Esophagus squamous epithelium (tissue), 5 donors: ENCODE measurements at regions not wholly inside any gene's neighbourhood (a gene's known extent, or its start where the extent isn't known, plus 50 kb on each side); places are given as distances from the start of the nearest gene placed in this dataset.

Source experiments
- DNase-seq: peaks from one replicate; lab custom pipeline; 2025; lab: John Stamatoyannopoulos, UW
- H3K27ac ChIP-seq, 4 donors: fragments of 200-600 bp; sonication (generic); one replicate each; pipeline ENCODE4 v1.5.1; 2016 to 2019; ENCODE audit warnings: mild to moderate bottlenecking in 1 of 4
- H3K27me3 ChIP-seq, 4 donors: fragments of 200-600 bp; sonication (generic); 1 replicate in 3 of 4; 2 replicates in 1 of 4; pipeline versions ENCODE4 v1.5.1 to v1.6.0; 2017 to 2021; ENCODE audit warnings: antibody characterized with exemption in 1 of 4
- H3K36me3 ChIP-seq, 3 donors: fragments of 200-600 bp; sonication (generic); one replicate each; pipeline ENCODE4 v1.5.1; 2016 to 2019
- H3K4me1 ChIP-seq, 3 donors: fragments of 200-600 bp; sonication (generic); one replicate each; pipeline ENCODE4 v1.5.1; 2017 to 2019
- H3K4me3 ChIP-seq, 4 donors: fragments of 200-600 bp; sonication (generic); 1 replicate in 3 of 4; 2 replicates in 1 of 4; pipeline ENCODE4 v1.5.1; 2016 to 2019; ENCODE audit warnings: mild to moderate bottlenecking in 2 of 4, moderate library complexity in 1 of 4
- H3K9me3 ChIP-seq, 3 donors: fragments of 200-600 bp; sonication (generic); one replicate each; pipeline ENCODE4 v1.5.1; 2016 to 2019
- CTCF ChIP-seq, 6 experiments: fragments of 450-650 bp in 4 of 6; fragments of 200-600 bp in 2 of 6; sonication (generic) in 2 of 6; IDR thresholded peaks; one replicate each; pipeline ENCODE4 v1.5.1; 2016 to 2019; ENCODE audit warnings: antibody characterized with exemption in 6 of 6, mild to moderate bottlenecking in 4 of 6, moderate library complexity in 4 of 6
- POLR2A ChIP-seq, 4 donors: fragments of 450-650 bp; IDR thresholded peaks; one replicate each; pipeline ENCODE4 v1.6.1; 2017; ENCODE audit warnings: antibody characterized with exemption in 4 of 4, mild to moderate bottlenecking in 4 of 4, moderate library complexity in 3 of 4
- WGBS, 2 donors: methylation state at CpG; one replicate each; pipeline ENCODE4 v1.1.5; 2018; 5-methylcytosine and 5-hydroxymethylcytosine counted together
- intact Hi-C: fragments of 100-400 bp; cut with DNase I; formaldehyde crosslinking; loops from one replicate; pipeline ENCODE4 v1.15.0; 2022
- donor health status: DM: yes; HTN: yes; CAD: no.

DNA sequence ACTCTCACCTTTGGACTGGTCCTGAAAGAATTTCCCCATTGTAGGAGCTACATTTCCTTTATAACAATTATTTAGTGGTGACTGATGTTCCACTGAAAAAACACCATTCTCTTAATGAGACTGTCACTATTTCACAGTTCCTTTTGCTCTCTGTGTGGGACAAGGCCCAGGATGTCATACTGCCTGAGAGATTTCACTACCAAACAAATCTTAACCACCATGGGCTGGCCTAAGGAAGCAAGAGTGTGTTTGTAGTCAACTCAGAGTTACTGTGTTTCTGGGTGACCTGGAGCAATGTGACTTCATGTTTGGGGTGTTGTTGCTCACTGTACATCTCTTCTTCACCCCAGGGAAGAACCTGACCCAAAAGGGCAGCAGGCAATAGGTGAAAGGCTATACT, 50.1 kb upstream of the ZNF608 start:
- TF ChIP-seq POLR2A (IDR thresholded peaks at IDR 0.05) = no peak
- TF ChIP-seq CTCF (IDR thresholded peaks at IDR 0.05) = no peak
- intact Hi-C loops = no loop called here
- no peak overlapping the region for H3K27ac ChIP-seq
- no peaks in the 10 kb centered on the region for H3K36me3 ChIP-seq
- H3K4me1 ChIP-seq = no peaks in the 10 kb centered on the region
- H3K4me3 ChIP-seq = no peak overlapping the region
- DNase-seq = no peak
- H3K9me3 ChIP-seq = no peaks in the 10 kb centered on the region
- no peaks in the 10 kb centered on the region for H3K27me3 ChIP-seq

- DNase-seq = no peak
- TF ChIP-seq POLR2A (IDR thresholded peaks at IDR 0.05) (no peak), CTCF (IDR thresholded peaks at IDR 0.05) (no peak)
- WGBS, 2 donors = 93% methylated on average over 7 to 12 of the region's 12 CpGs
These were observed 51.2 kb upstream of the ZNF608 start for GRCh38 chr5:124797665-124798087.

DNA sequence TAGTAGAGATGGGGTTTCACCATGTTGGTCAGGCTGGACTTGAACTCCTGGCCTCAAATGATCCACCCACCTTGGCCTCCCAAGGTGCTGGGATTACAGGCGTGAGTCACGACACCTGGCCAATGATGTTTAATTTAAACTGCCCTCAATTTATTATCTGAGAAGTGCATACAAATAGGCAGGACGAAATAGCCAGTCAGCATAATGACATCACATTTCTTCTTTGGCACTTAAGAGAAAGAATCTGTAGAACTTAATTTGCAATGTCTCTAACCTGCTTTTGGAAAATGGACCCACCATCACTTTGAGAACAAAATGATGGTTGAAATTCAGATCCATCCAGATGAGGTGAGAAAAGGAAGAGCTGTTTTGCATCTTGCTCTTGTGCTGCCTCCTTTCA, 52.5 kb upstream of the ZNF608 start:
- DNase-seq = no peak
- no peaks in the 10 kb centered on the region for H3K4me1 ChIP-seq
- no peak overlapping the region for H3K4me3 ChIP-seq
- no peak overlapping the region for H3K27ac ChIP-seq
- H3K36me3 ChIP-seq = no peaks in the 10 kb centered on the region
- no peaks in the 10 kb centered on the region for H3K27me3 ChIP-seq
- TF ChIP-seq CTCF (IDR thresholded peaks at IDR 0.05) (no peak), POLR2A (IDR thresholded peaks at IDR 0.05) (no peak)
- 88 to 93% methylated on average over 3 of the region's 3 CpGs for WGBS, 2 donors
- no peaks in the 10 kb centered on the region for H3K9me3 ChIP-seq
- intact Hi-C loops = no loop called here

More at GRCh38 chr5:124797665-124798087, 51.2 kb upstream of the ZNF608 start:
- intact Hi-C loops = no loop called here
- H3K4me3 ChIP-seq = no peak overlapping the region
- H3K27ac ChIP-seq = no peak overlapping the region
- H3K27me3 ChIP-seq = no peaks in the 10 kb centered on the region
- no peaks in the 10 kb centered on the region for H3K9me3 ChIP-seq
- no peaks in the 10 kb centered on the region for H3K36me3 ChIP-seq
- H3K4me1 ChIP-seq = no peaks in the 10 kb centered on the region

- H3K9me3 ChIP-seq = no peaks in the 10 kb centered on the region
- H3K27ac ChIP-seq = no peak overlapping the region
- DNase-seq = no peak
- intact Hi-C loops = no loop called here
- no peaks in the 10 kb centered on the region for H3K27me3 ChIP-seq
- H3K36me3 ChIP-seq = no peaks in the 10 kb centered on the region
- peaks cover 3 to 8% (median 5%) of the 10 kb centered on the region in 3 donors for H3K4me1 ChIP-seq
- 62 to 80% methylated on average over 3 of the region's 3 CpGs for WGBS, 2 donors
- TF ChIP-seq POLR2A (IDR thresholded peaks at IDR 0.05) (no peak), CTCF (IDR thresholded peaks at IDR 0.05) (no peak)
- H3K4me3 ChIP-seq = no peak overlapping the region
These were observed 55.1 kb upstream of the ZNF608 start for GRCh38 chr5:124801551-124801950.

DNA sequence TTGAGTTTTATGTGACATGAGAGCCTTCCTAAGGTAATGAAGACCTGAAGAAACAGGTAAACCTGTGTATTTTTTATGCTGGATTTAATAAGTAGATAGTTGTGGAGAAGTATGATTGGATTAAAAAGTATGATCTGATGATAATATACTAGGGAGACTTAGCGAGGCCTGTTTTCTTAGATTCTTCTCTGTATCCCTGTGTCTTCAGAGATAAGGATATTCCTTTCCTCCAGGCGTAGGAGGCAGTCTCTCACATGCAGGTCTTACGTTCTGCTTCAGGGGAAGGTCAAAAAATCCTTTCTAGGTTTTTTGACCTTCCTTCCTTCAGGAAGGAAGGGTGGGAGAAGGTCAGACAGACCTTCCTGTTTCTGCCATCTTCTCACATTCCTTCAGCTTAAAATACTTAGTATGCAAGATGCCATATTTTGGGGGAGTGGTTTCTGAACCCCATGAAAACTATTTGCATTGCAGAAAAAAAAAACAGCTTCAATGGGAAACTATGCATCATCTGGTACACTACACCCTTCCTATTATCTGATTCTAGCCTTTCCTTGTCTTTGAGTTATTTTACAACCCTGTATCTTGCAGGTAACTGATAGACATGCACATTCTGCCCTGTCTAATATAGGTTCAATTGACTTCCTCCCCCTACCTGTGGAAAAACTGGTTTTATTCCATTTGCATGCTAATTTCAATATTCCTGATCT, 57.3 kb upstream of the ZNF608 start:
- intact Hi-C loops = no loop called here
- DNase-seq = no peak
- WGBS, 2 donors = 82 to 89% methylated on average over 3 of the region's 3 CpGs

More for the DNA sequence above, 57.3 kb upstream of the ZNF608 start:
- Histone ChIP-seq H3K4me3 (no peak overlapping the region), H3K36me3 (no peaks in the 10 kb centered on the region), H3K4me1 (peaks cover 3 to 13% (median 7%) of the 10 kb centered on the region in 3 donors), H3K9me3 (no peaks in the 10 kb centered on the region), H3K27ac (no peak overlapping the region), H3K27me3 (no peaks in the 10 kb centered on the region)
- TF ChIP-seq CTCF (IDR thresholded peaks at IDR 0.05) (no peak), POLR2A (IDR thresholded peaks at IDR 0.05) (no peak)
